GM12878 (cell line): ENCODE measurements at regions not wholly inside any gene's neighbourhood (a gene's known extent, or its start where the extent isn't known, plus 50 kb on each side); places are given as distances from the start of the nearest gene placed in this dataset.

Experiments used
- BHLHE40 ChIP-seq, 2 experiments: fragments of 450-650 bp in 1 of 2; IDR thresholded peaks; 2 replicates each; pipeline ENCODE4 v1.6.1; 2011 to 2017; ENCODE audit warnings: low read depth in 2 of 2, borderline replicate concordance in 1 of 2, improper control_type of control experiment in 1 of 2, low read length in 1 of 2, mild to moderate bottlenecking in 1 of 2
- CBFB ChIP-seq: IDR thresholded peaks from 2 replicates; pipeline ENCODE4 v1.6.1; 2016; ENCODE audit warnings: antibody characterized with exemption, low read depth
- E2F4 ChIP-seq: IDR thresholded peaks from 2 replicates; pipeline ENCODE4 v1.6.1; 2012; ENCODE audit warnings: low read depth, low read length, improper control_type of control experiment
- PRDM15 ChIP-seq: fragments of 450-650 bp; formaldehyde crosslinking; IDR thresholded peaks from 2 replicates; pipeline ENCODE4 v1.4.0; 2020; ENCODE audit warnings: mild to moderate bottlenecking, moderate library complexity
- RCOR1 ChIP-seq: conservative IDR thresholded peaks from 2 replicates; pipeline ENCODE4 v1.6.1; 2012; ENCODE audit warnings: low read depth, low read length, improper control_type of control experiment
- RFX5 ChIP-seq: IDR thresholded peaks from 2 replicates; pipeline ENCODE4 v1.6.1; 2011; ENCODE audit warnings: low read depth, low read length, improper control_type of control experiment
- SMAD1 ChIP-seq: fragments of 450-650 bp; IDR thresholded peaks from 2 replicates; pipeline ENCODE4 v1.6.1; 2018; ENCODE audit warnings: mild to moderate bottlenecking, low read depth; ENCODE audit not compliant: partially characterized antibody
- SMC3 ChIP-seq: IDR thresholded peaks from 2 replicates; pipeline ENCODE4 v1.6.1; 2011; ENCODE audit warnings: low read length, improper control_type of control experiment, borderline replicate concordance
- ZBTB4 ChIP-seq: fragments of 450-650 bp; formaldehyde crosslinking; IDR thresholded peaks from 2 replicates; pipeline ENCODE4 v1.4.0; 2022; ENCODE audit warnings: mild to moderate bottlenecking, moderate library complexity
- ZBTB40 ChIP-seq: fragments of 450-650 bp; IDR thresholded peaks from 2 replicates; pipeline ENCODE4 v1.6.1; 2016; ENCODE audit warnings: mild to moderate bottlenecking, moderate library complexity, borderline replicate concordance
- ZSCAN29 ChIP-seq: fragments of 450-650 bp; IDR thresholded peaks from 2 replicates; pipeline ENCODE4 v1.6.1; 2017; ENCODE audit warnings: mild to moderate bottlenecking, moderate library complexity

GRCh38 chr18:67068608-67069007, 447.9 kb downstream of the DSEL start (continued):
- TF ChIP-seq E2F4 (no peak), RCOR1 (no peak), ZBTB40 (no peak), BHLHE40 (IDR thresholded peaks at IDR 0.05; ENCODE audit: borderline replicate concordance in 1 of 2, low read depth in 2 of 2, low read length in 1 of 2) (no peak), SMC3 (no peak), ZBTB4 (no peak), RFX5 (no peak), CBFB (no peak), PRDM15 (no peak), SMAD1 (no peak), ZSCAN29 (no peak)
